SK-N-SH treated with all-trans-retinoic acid at 6 μM for 48 hours (cell line): ENCODE measurements at regions not wholly inside any gene's neighbourhood (a gene's known extent, or its start where the extent isn't known, plus 50 kb on each side); places are given as distances from the start of the nearest gene placed in this dataset.

ENCODE experiments used
- ARNTL ChIP-seq: fragments of 450-650 bp; formaldehyde crosslinking; IDR thresholded peaks from 2 replicates; pipeline ENCODE4 v1.5.0; 2020; ENCODE audit warnings: low read depth, mild to moderate bottlenecking, moderate library complexity, borderline replicate concordance
- BACH2 ChIP-seq: fragments of 250-450 bp; sonication (Bioruptor Pico); IDR thresholded peaks from 2 replicates; pipeline ENCODE4 v1.9.0; 2021; ENCODE audit warnings: mild to moderate bottlenecking, borderline replicate concordance
- ISL1 ChIP-seq: fragments of 250-450 bp; sonication (Bioruptor Pico); IDR thresholded peaks from 2 replicates; pipeline ENCODE4 v2.1.2; 2022; ENCODE audit warnings: mild to moderate bottlenecking, moderate library complexity
- PATZ1 ChIP-seq: fragments of 250-450 bp; sonication (Bioruptor Pico); IDR thresholded peaks from 2 replicates; pipeline ENCODE4 v1.8.0; 2020; ENCODE audit warnings: mild to moderate bottlenecking, moderate library complexity, borderline replicate concordance
- PPARA ChIP-seq: fragments of 250-450 bp; sonication (Bioruptor Pico); IDR thresholded peaks from 2 replicates; pipeline ENCODE4 v1.5.0; 2020; ENCODE audit warnings: mild to moderate bottlenecking, borderline replicate concordance
- RARB ChIP-seq: fragments of 250-450 bp; sonication (Bioruptor Pico); IDR thresholded peaks from 2 replicates; pipeline ENCODE4 v1.8.0; 2021; ENCODE audit warnings: mild to moderate bottlenecking, moderate library complexity
- ZFP3 ChIP-seq: fragments of 250-450 bp; sonication (Bioruptor Pico); IDR thresholded peaks from 2 replicates; pipeline ENCODE4 v1.5.0; 2020; ENCODE audit warnings: mild to moderate bottlenecking, moderate library complexity
- ZFP30 ChIP-seq: fragments of 450-650 bp; formaldehyde crosslinking; IDR thresholded peaks from 2 replicates; pipeline ENCODE4 v1.5.0; 2022; ENCODE audit warnings: mild to moderate bottlenecking, moderate library complexity

GRCh38 chr6:125361868-125362267, 60.1 kb upstream of the HDDC2 start:
- TF ChIP-seq PPARA = no peak
- TF ChIP-seq ZFP3 (CRISPR knock-in tag) = no peak
- no peak for TF ChIP-seq ZFP30 (CRISPR knock-in tag)
- TF ChIP-seq PATZ1 (CRISPR knock-in tag) = no peak
- TF ChIP-seq ARNTL (CRISPR knock-in tag) = no peak
- no peak for TF ChIP-seq RARB (CRISPR knock-in tag)
- TF ChIP-seq ISL1 (CRISPR knock-in tag) = no peak
- TF ChIP-seq BACH2 = no peak
